Keratinocyte (primary cell): ENCODE measurements at regions not wholly inside any gene's neighbourhood (a gene's known extent, or its start where the extent isn't known, plus 50 kb on each side); places are given as distances from the start of the nearest gene placed in this dataset.

Source experiments
- DNase-seq: peaks from one replicate; pipeline ENCODE4 v3.0.0-alpha.2; 2011; ENCODE audit warnings: low read depth, missing footprints, low spot score
- FAIRE-seq: peaks from 2 replicates; lab custom pipeline; 2011; peaks lifted over from hg19 to GRCh38; lab: Jason Lieb, UNC
- H2AFZ ChIP-seq: 2 replicates; pipeline ENCODE4 v1.6.0; 2012; ENCODE audit warnings: low read length, control low read depth, inconsistent platforms; ENCODE audit not compliant: control insufficient read depth
- H3K27ac ChIP-seq: 2 replicates; pipeline ENCODE4 v1.5.1; 2011; ENCODE audit warnings: low read length; ENCODE audit not compliant: control insufficient read depth, insufficient read depth
- H3K27me3 ChIP-seq: 3 replicates; pipeline ENCODE4 v1.6.0; 2011; ENCODE audit warnings: low read length; ENCODE audit not compliant: control insufficient read depth, insufficient read depth; ENCODE audit errors: extremely low read depth
- H3K36me3 ChIP-seq, 2 experiments: 2 replicates in 1 of 2; 3 replicates in 1 of 2; pipeline ENCODE4 v1.5.1; 2011; ENCODE audit warnings: low read length in 2 of 2, mild to moderate bottlenecking in 1 of 2; ENCODE audit not compliant: control insufficient read depth in 2 of 2, insufficient read depth in 2 of 2; ENCODE audit errors: extremely low read depth in 1 of 2
- H3K4me1 ChIP-seq: 3 replicates; pipeline ENCODE4 v1.5.1; 2011; ENCODE audit warnings: low read length; ENCODE audit not compliant: control insufficient read depth, insufficient read depth; ENCODE audit errors: extremely low read depth
- H3K4me2 ChIP-seq: 3 replicates; pipeline ENCODE4 v1.6.0; 2011; ENCODE audit warnings: low read depth, low read length; ENCODE audit not compliant: control insufficient read depth, insufficient read depth; ENCODE audit errors: extremely low read depth
- H3K4me3 ChIP-seq, 3 experiments: fragments of 200-600 bp in 1 of 3; sonication (generic) in 1 of 3; 2 replicates in 2 of 3; 3 replicates in 1 of 3; pipeline ENCODE4 v1.5.1; 2011 to 2016; ENCODE audit warnings: low read length in 3 of 3, mild to moderate bottlenecking in 3 of 3, control low read depth in 2 of 3, inconsistent platforms in 1 of 3, low read depth in 1 of 3, mixed read lengths in 1 of 3, mixed run types in 1 of 3, moderate library complexity in 1 of 3; ENCODE audit not compliant: control insufficient read depth in 2 of 3, insufficient read depth in 2 of 3; ENCODE audit errors: extremely low read depth in 1 of 3
- H3K79me2 ChIP-seq: 2 replicates; pipeline ENCODE4 v1.6.0; 2012; ENCODE audit warnings: low read length; ENCODE audit not compliant: control insufficient read depth, insufficient read depth
- H3K9ac ChIP-seq: 3 replicates; pipeline ENCODE4 v1.6.0; 2011; ENCODE audit warnings: low read length; ENCODE audit not compliant: control insufficient read depth, insufficient read depth; ENCODE audit errors: extremely low read depth
- H3K9me1 ChIP-seq: 3 replicates; pipeline ENCODE4 v1.6.0; 2011; ENCODE audit warnings: low read length; ENCODE audit not compliant: control insufficient read depth, insufficient read depth; ENCODE audit errors: extremely low read depth
- H3K9me3 ChIP-seq: 2 replicates; pipeline ENCODE4 v1.5.1; 2012; ENCODE audit warnings: low read depth, low read length; ENCODE audit not compliant: control insufficient read depth
- H4K20me1 ChIP-seq: 3 replicates; pipeline ENCODE4 v1.6.0; 2011; ENCODE audit warnings: low read length; ENCODE audit not compliant: control insufficient read depth, insufficient read depth; ENCODE audit errors: extremely low read depth
- EZH2 ChIP-seq: IDR thresholded peaks from one replicate; pipeline ENCODE4 v1.6.1; 2012; ENCODE audit warnings: inconsistent platforms, mild to moderate bottlenecking, low read length, moderate library complexity
- dilution Hi-C: fragments of 300-500 bp; cut with MboI; formaldehyde crosslinking; loops from one replicate; pipeline ENCODE4 v1.7.0; 2020; ENCODE audit warnings: low sequenced_read_pairs; ENCODE audit not compliant: extremely low pct_ligation_motif_present
- TF ChIP-seq, protein P1 (sequence below), 3 experiments: IDR thresholded peaks in 1 of 3; conservative IDR thresholded peaks in 1 of 3; optimal IDR thresholded peaks in 1 of 3; 2 replicates in 2 of 3; 3 replicates in 1 of 3; pipeline versions ENCODE3 to v1.5.1; 2011; ENCODE audit warnings: low read length in 3 of 3, mild to moderate bottlenecking in 3 of 3, moderate library complexity in 2 of 3, control low read depth in 1 of 3, inconsistent platforms in 1 of 3; ENCODE audit not compliant: insufficient read depth in 2 of 3; ENCODE audit errors: extremely low read depth in 1 of 3

- peaks cover 2% of the 10 kb centered on the region for H3K9me3 ChIP-seq
- FAIRE-seq (no peak), DNase-seq (no peak)
- no peaks in the 10 kb centered on the region for H4K20me1 ChIP-seq
- dilution Hi-C loops, result no loop called here
- no peak overlapping the region for H3K9ac ChIP-seq
- TF ChIP-seq, protein P1, sequence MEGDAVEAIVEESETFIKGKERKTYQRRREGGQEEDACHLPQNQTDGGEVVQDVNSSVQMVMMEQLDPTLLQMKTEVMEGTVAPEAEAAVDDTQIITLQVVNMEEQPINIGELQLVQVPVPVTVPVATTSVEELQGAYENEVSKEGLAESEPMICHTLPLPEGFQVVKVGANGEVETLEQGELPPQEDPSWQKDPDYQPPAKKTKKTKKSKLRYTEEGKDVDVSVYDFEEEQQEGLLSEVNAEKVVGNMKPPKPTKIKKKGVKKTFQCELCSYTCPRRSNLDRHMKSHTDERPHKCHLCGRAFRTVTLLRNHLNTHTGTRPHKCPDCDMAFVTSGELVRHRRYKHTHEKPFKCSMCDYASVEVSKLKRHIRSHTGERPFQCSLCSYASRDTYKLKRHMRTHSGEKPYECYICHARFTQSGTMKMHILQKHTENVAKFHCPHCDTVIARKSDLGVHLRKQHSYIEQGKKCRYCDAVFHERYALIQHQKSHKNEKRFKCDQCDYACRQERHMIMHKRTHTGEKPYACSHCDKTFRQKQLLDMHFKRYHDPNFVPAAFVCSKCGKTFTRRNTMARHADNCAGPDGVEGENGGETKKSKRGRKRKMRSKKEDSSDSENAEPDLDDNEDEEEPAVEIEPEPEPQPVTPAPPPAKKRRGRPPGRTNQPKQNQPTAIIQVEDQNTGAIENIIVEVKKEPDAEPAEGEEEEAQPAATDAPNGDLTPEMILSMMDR (optimal IDR thresholded peaks at IDR 0.05 in 1 of 3, IDR thresholded peaks at IDR 0.05 in 1 of 3, conservative IDR thresholded peaks at IDR 0.05 in 1 of 3; ENCODE audit: extremely low read depth in 1 of 3, insufficient read depth in 2 of 3, low read length in 3 of 3), result no peak
- TF ChIP-seq EZH2, result no peak
- no peaks in the 10 kb centered on the region for H3K36me3 ChIP-seq
- H3K9me1 ChIP-seq, result no peaks in the 10 kb centered on the region
- H3K27me3 ChIP-seq, result no peaks in the 10 kb centered on the region
- H3K27ac ChIP-seq, result no peak overlapping the region
- no peak overlapping the region for H3K4me2 ChIP-seq
- H2AFZ ChIP-seq, result no peak overlapping the region
- H3K79me2 ChIP-seq, result no peaks in the 10 kb centered on the region
- no peak overlapping the region for H3K4me3 ChIP-seq
- H3K4me1 ChIP-seq, result no peaks in the 10 kb centered on the region
These were observed 720.9 kb downstream of the BRD1 start for GRCh38 chr22:49106842-49107152.

DNA sequence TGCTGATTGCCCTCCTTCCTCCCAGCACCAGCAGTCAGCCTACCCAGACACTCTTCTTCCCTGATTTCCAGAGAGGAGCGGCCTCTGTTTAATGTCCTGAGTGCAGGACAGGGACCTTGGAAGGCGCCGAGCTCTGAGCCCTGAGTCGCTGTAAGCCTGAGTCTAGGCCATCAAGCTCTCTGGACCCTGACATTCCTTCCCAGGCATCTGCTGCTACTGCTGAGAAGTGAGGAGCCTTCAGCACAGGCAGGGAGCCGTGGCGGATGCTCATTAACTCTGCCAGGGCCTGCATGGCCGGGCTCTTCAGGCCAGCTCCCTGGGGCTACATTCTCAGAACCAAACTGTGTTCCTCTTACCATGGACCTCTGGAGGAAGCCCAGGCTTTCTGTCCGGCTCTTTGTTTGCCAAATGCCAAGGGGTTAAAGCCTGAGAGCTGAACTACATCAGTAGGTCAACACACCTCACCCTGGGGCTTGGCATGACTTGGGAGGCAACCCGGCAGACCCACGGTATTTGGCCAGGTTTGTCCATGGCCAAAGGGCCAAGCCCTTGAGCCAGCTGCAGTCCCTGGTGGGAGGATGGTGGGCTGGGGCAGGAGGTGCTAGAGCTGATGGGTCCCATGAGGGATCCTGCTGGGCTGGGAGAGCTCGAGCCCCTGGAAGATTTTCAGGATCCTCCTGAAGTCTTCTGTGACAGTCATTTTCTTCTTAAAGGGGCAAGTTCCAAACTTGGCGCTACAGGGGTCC is 721.4 kb downstream of the BRD1 start:
- Histone ChIP-seq H3K36me3 (no peaks in the 10 kb centered on the region), H2AFZ (no peak overlapping the region), H3K9ac (no peak overlapping the region), H4K20me1 (no peaks in the 10 kb centered on the region), H3K27me3 (no peaks in the 10 kb centered on the region), H3K4me2 (no peak overlapping the region), H3K9me3 (peaks cover 2% of the 10 kb centered on the region), H3K79me2 (no peaks in the 10 kb centered on the region), H3K4me3 (no peak overlapping the region), H3K4me1 (no peaks in the 10 kb centered on the region), H3K27ac (no peak overlapping the region), H3K9me1 (no peaks in the 10 kb centered on the region)
- no peak for FAIRE-seq
- no peak for DNase-seq
- TF ChIP-seq, protein P1 (optimal IDR thresholded peaks at IDR 0.05 in 1 of 3, IDR thresholded peaks at IDR 0.05 in 1 of 3, conservative IDR thresholded peaks at IDR 0.05 in 1 of 3; ENCODE audit: extremely low read depth in 1 of 3, insufficient read depth in 2 of 3, low read length in 3 of 3), result no peak
- no peak for TF ChIP-seq EZH2
- dilution Hi-C loops, result no loop called here
